NCI-H1930 (cell line): ENCODE measurements at regions not wholly inside any gene's neighbourhood (a gene's known extent, or its start where the extent isn't known, plus 50 kb on each side); places are given as distances from the start of the nearest gene placed in this dataset.

Source experiments
- DNase-seq, 2 experiments: peaks; one replicate each; lab custom pipeline; 2025; lab: John Stamatoyannopoulos, UW

DNA sequence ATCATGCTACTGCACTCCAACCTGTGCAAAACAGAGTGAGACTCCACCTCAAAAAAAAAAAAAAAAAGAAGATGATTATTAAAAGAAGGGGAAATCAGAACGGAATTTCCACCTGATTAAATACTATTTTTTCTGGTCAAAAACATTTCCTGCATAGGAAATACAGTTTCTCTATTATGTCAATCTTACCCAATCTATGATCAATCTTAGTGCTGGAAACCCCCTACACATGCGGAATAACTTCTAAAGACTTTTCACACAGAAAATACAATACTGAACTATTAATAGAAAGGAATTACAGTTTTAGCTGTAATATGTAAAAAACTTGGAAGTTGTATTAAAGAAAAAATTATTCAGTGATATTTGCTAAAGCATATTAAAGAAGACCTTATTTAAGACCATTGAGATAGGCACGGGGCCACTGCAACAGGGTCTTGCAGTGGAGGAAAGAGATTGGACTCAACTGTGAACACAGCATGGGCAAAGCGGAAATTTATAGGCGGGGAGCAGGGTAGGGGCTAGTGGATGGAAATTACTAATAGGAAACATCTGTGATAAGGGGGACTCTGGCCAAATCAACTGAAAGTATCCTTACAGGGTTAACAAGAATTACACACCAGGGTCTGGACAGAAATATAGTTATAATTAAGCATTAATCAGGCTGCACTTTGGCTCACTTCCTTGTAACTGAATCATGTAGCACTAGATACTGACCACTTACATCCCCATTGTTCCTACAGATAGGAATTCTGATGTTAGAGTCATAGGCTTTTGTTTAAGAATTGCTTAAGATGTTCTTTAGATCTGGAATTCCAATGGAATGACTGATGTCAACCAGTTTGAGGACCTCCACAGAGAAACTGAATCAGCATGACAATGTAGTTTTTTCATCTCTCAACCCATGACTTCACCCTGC lies 411.5 kb upstream of the DDI1 start:
- no peak for DNase-seq

DNA sequence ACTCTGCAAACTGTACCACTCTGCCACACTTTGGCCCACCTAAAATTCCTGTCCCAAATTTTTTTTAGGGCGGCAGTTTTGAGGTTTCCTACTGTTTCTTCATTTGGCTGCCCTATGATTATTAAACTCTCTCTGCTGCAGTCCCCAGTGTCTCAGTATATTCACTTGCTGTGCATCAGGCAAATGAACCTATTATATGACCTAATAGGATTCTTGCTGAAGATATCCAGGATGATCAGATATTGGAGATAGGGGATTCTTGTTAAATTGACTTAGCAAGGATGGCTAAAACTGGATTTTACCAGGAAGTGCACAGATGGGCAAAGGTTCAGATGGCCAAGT lies 410.8 kb upstream of the DDI1 start:
- DNase-seq = no peak

DNA sequence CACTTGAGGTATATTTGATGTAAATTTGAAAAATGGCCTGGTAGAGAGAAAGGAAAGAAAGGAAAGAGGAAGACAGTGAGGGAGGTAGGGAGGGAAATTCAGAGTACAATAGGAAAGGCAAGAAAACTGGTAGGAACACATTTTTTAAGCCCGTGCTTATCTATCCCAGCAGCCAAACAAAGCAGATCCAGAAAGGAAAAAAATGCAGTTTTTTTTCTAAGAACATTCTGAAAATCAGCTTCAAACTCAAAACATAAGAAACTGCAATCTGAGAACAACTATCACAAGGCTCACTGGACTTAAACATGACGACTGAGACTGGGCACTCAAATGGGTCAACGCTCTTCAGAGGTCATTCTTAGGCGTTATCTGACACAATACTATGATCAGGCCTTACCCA lies 408.3 kb upstream of the DDI1 start:
- no peak for DNase-seq

DNA sequence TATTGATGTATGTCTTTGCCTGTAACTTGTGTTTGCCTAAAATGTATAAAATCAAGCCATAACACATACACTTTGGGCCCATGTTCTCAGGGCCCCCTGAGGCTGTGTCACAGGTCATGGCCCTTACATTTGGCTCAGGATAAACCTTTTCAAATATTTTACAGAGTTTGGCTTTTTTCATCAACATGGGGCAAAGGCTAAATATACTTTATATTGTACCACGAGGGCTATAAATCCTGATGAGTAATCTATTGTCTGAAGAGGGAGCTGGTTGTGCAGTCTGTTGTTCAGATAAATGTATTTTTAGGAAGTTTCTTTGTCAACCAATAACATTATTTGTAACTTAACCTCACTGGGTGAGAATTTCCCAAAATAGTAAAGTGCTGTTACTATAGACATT lies 404.6 kb upstream of the DDI1 start:
- DNase-seq = no peak

DNA sequence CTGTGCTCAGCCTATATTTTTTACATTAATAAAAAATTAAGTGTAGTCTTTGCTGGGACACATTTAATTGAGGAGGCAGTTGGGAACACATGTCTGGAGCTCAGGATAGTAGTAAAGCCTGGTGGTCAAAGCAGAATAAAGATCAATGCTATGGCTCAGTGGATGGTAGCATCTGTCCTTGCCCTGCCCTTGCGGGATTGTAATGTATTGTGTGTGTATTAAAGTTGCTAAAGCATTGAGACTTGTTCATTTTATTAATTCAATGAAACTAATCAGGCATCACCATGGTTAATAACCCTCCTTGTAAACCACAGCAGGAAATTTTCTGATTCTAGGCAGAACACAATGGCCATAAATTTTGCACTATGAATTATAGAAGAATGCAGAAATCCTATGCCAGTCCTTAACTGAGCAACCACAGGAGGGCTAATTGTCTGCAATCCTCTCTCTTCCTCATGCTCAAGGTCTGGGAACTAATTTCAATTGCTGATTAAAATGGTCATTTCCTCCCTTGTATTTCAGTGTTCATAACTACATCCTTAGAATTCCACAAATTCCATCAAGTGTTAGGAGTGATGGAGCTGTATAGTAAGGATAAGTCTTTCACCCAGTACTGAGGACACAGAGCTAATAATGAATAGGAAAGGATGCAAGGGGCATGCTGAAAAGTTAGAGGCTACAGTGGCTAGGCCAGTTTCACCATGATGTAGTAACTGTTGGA lies 403.2 kb upstream of the DDI1 start:
- DNase-seq = no peak

DNA sequence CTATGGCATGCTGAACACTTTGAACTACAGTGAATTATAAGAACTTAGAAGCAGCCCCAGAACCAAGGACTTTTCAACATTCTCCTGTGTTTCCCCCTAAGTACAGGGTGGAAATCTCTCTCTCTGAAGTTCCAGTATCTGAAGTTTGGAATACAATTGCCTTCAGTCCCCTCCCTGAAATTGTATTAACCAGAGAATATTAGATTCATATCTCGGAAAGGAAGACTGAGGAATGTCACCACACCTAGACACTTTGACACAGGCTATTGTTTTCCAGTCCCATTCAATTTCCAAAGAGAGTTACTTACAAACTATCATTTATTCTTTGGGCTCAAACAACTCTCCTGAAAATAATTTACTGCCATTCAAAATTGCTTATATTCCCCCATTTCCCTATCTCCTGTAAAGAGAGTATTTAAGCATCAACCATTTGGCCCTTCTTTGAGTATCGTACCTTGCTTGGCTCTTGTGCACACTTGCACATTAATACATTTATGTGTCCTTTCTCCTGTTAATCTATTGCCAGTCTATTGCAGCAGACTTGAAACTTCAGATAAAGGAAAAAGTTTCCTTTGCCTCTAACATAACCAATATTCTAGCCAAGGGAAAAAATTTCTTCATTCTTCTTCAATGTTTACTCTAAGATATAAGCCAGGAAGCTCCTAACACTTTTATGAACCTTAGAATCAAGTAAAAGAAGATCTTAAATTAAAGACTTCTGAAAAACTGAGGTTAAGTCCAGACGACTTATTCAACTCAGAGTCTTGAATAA lies 402.4 kb upstream of the DDI1 start:
- no peak for DNase-seq

DNA sequence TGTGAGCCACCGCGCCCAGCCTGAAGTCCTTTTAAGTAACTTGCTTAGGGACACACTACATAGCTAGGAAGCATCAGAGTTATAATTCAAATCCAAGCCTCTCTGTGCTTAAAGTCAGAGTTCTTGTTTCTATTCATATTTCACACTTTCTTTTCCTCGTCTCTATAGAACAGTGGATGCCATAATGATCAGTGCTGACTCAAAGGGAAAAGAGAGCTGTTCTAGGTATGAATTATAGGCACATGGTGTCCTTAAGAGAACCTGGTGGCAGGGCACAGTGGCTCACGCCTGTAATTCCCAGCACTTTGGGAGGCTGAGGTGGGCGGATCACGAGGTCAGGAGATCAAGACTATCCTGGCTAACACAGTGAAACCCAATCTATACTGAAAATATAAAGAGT lies 400.2 kb upstream of the DDI1 start:
- no peak for DNase-seq

DNA sequence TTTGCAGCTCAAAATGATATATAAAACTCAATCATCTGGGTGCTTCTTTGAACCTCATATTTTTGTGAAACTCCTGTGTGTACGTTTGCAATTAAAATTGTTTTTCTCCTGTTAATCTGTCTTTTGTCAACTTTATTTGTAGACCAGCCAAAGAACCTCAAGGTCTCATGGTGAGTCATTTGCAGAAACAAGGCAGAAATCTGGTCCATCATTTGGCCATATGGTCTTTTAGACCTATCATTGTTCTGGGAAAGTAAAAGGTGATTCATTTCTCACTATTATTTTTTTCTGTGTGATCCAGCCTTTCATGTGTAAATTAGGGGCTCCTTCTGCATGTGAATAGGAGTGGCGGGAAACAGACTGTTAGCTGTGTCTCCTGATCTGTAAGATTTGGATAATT lies 399.1 kb upstream of the DDI1 start:
- DNase-seq = no peak

DNA sequence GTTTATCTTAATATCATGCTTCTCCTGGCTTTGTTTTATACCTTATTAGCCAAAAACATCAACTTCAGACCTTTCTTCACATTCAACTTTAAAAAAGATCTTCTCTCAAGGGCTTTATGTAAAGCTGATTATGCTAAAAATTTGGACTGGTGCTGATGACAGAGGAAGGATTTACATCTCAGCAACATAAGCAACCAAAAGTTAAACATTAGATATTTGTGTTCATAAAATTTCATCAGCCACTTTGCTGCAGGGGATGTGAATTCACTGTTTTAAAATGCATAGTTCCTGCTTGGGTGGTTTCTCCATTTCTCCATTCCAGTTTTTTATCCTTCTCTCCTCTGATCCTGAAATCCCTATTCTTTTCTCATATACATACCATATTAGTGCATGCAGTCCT lies 398.6 kb upstream of the DDI1 start:
- no peak for DNase-seq

DNA sequence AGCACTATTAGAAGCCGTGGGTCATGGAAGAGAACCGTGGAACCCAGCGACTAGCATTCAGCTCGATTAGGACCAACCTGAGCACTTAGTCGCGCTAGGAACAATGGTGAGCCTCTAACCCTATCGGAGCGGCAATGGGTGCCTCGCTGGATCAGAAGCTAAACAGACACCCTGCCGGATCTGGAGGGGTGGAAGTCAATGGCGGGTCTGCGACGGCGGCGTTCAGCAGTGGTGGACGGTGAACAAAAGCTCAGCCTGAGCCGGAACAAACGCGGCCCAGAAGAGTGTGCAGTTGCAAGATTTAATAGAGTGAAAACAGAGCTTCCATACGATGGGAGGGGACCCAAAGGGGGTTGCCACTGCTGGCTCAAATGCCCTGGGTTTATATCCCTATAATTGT lies 391.8 kb upstream of the DDI1 start:
- DNase-seq = no peak

DNA sequence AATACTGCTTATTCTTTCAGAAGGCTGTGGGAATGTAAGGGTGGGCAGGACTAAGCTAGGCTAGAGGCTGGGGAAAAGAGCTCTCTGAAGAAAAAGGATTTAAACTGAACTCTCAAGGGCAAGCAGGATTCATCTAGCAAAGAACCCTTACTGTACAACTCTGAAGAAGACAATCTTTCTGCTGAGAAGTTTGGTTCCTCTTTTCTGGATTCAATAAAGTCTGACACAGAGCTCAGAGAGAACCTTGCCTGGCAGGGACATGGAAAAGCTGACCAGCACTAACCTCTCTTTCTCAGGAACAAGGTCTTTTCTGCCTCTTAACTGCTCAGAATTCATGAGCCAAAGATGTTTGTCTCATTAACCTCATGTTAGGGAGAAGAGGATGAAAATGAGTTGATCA lies 388.4 kb upstream of the DDI1 start:
- DNase-seq = no peak

DNA sequence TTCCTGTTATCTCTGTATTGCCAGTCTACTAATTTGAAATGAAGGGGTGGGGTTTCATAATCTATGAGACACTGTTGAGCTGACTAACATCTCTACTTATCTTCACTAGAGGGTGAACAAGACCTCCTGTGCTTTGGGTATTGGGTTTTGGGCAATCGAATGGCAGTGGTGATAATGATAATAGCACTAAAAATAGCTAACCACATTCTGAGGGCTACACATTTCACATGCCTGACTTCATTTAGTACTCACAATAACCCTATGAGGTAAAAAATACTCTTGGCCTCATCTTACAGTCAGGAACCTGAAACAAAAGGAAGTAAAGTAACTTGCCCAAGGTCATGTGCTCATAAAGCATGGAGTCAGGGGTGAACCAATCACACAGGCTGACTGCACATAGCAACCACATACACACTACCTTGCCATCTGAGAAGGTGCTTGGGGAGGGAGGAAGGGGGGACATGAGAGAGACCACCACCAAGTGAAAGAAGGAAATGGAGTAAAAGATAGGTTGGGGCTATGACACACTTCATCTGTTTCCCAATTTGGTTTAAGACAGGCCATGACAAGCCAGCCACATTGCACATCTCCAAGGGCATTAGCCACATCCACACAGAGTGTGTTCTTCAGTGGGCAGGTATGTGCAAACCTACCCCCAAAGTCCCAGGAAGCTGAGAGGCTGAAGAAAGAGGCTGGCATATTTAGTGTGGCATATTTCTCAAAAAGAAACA lies 387.6 kb upstream of the DDI1 start:
- no peak for DNase-seq

DNA sequence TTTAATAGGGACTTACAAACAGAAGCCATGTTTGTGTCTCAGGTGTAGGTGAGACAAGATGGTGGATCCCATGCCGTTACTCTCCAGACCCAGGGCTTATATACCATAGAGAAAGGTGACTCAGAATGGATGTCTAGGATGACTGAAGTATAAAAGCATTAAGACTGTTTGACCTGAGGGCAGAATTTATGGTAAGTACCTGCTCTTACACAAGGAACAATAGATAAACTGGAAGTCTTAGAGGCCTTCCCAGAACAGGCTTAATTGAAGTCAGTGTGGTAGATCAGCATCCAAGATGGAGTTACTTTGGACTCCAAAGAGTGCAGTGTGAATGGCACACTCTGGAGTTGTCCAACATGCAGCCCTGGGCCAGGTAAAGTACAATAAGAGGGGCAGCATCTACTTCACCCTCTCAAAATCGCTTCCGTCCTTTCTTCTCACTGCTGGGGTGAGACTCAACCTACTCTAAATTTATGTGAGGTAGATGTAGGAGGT lies 387.0 kb upstream of the DDI1 start:
- no peak for DNase-seq

DNA sequence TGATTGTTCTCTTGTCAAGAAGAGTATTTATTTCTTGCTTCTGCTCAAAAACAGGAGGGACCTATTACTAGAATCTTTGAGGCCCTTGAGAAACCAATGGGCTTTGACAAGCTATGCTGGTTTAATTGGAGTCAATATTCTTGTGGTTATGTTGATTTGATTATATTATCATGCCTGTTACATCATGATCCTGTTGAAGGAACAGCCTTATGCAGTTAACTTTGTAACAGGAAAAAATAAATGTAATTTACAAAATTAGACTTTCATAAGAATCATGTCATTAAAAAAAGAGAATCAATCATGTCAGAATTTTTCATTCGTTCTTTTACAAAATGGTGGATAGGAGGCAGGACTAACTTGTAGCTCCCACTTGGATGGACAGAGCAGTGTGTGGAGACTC lies 386.1 kb upstream of the DDI1 start:
- DNase-seq = no peak

DNA sequence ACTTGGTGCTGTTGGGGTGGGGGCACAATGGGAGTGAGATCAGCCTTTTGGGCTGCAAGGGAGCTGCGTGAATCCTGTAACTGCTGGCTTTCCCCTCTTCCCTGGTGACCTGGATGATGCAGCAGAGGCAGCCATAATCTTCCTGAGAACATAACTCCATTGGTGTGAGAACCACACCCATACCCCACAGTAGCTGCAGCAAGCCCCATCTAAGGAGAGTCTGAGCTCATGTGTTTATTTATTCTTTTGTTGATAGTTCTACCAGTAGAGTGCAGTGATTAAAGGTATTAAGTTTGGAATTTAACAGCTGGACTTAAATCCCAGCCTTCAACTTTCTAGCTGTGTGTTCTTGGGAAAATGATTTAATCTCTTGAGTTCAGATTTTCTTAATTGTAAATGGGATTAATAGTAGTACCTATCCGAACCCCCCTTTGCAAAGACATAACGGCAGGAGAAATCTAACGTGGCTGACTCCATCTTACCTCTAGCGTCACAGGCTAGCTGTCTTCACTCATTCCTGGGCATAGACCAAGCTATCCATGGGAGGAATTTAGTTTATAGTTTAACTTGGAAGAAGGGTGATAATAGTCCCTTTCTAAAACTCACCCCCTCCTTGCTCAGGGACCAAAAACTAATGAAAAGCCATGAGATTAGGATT lies 385.0 kb upstream of the DDI1 start:
- no peak for DNase-seq

DNA sequence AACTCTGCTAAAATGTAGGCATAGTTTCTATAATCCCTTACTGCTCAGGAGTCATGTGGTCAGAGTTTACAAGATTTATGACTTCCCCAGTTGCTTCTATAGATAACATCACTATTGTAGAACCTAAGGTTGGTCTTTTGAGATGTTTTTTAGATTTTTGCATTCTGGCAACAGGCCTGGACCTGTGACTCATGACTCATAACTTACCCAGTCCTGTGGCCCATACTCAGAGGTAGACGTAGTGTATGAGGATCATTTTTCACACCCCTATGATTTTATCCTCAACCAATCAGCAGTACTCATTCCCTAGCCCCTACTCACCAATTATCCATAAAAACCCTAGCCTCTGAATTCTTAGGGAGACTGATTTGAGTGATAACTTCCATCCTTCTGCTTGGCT lies 384.4 kb upstream of the DDI1 start:
- no peak for DNase-seq

DNA sequence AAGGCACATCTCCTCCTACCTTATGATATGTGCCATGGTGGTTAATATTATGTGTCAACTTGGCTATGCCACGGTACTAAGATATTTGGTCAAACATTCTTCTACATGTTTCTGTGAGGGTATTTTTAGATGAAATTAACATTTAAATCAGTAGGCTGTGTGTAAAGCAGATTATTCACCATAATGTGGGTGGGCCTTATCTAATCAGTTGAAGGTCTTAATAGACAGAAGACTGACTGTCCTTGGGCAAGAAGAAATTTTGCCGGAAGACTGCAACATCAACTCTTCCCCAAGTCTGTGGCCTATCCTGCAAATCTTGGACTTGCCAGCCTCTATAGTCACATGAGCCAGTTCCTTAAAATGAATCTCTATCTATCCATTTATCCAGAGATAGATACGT lies 380.1 kb upstream of the DDI1 start:
- no peak for DNase-seq

DNA sequence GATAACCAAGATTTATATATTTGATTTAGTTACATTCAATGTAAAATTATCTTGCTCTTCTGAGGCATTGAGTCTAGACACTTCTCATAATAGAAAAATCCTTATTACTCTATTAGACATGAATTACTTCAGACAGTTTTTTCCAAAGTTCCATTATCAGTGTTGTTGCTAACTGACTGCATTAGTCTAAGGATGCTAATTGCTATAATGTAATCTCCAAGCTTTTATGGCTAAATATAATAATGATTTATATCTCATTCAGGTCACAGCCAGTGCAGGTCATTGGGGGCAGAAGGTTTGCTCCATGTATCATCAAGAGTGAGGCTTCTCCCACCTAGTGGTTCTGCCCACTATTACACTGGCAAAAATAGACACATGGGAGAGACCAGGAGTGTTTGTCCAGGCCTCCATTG lies 377.2 kb upstream of the DDI1 start:
- DNase-seq = no peak

DNA sequence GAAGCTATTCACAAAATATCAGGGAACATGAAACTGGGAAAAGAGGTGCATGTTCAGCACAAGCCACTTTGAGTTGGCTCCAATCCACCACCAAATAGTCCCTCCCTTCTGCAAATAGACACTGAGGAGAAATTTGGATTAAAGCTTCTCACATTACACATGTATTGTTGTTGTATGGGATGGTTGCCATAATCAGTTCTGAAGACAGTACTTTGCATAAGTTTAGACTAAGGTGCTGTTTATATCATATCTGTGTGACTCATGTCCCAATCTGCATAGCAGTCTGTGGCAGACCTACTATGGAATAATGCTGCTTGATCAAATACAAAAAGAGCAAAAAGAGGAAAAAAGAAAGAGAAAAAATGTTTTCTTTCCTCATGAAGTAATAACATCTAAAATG lies 376.7 kb upstream of the DDI1 start:
- DNase-seq = no peak

DNA sequence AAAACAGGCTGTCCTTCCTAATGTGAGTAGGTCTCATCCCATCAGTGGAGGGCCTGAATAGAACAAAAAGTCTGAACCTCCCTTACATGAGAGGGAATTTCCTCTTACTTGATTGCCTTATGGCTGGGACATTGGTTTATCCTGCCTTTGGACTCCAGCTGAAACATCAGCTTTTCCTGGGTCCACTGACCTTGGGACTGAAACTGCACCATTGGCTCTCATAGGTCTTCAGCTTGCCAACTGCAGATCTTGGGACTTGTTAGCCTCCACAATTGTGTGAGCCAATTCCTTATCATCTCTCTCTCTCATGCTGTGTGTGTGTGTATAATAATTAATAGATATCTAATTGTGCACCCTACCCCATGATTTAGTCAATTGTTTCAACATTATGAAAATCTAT lies 375.3 kb upstream of the DDI1 start:
- DNase-seq = no peak

DNA sequence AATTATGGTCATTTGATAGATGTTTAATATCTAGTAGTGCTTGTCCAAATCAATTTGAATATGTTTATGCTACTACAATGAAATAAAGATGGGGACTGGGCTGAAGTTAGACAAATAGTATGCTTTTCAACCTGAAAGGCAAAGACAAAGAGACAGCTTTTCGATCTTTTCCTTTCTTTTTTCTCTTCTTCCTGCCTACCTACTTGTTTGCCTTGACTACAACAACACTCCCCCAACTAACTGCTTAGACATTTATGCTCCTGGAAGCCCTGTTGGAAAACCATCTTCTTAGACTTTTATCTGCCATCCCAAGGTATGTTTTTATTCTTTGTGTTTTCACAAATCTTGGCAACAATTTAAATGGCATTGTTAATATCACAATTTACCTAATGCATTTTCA lies 374.4 kb upstream of the DDI1 start:
- no peak for DNase-seq

DNA sequence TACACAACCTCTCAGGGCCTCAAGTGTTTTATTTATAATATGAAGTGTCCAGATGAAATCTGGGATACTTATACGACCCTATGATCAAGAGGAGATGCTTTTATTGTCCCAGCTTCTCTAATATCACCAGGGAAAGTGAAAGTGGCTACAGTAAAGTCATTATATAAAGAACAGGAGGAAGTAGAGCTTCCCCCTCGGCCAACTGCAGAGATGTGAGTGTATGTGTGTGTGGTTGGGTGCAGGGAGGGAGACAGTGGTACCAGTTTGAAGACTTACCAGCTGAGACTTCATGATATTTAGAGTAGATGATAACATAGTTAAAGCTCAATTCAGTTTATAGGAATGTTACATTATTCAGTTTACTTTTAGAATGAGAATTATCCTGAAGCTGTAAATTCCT lies 373.6 kb upstream of the DDI1 start:
- DNase-seq = no peak
